Lower leg skin (tissue), 4 donors: ENCODE measurements at regions not wholly inside any gene's neighbourhood (a gene's known extent, or its start where the extent isn't known, plus 50 kb on each side); places are given as distances from the start of the nearest gene placed in this dataset.

Source experiments
- DNase-seq, 2 donors: peaks; one replicate each; pipeline ENCODE4 v3.0.0-alpha.2; 2019; ENCODE audit warnings: low spot score in 2 of 2
- H3K4me3 ChIP-seq: fragments of 200-600 bp; sonication (generic); 2 replicates; pipeline ENCODE4 v1.5.1; 2017; ENCODE audit warnings: mild to moderate bottlenecking, low read depth; ENCODE audit not compliant: poor library complexity, severe bottlenecking
- CTCF ChIP-seq, 3 donors: fragments of 450-650 bp; IDR thresholded peaks; one replicate each; pipeline ENCODE4 v1.5.1; 2016; ENCODE audit warnings: antibody characterized with exemption in 3 of 3, mild to moderate bottlenecking in 3 of 3, moderate library complexity in 2 of 3
- POLR2A ChIP-seq, 2 donors: fragments of 450-650 bp; IDR thresholded peaks; one replicate each; pipeline ENCODE4 v1.6.1; 2016 to 2017; ENCODE audit warnings: antibody characterized with exemption in 2 of 2, mild to moderate bottlenecking in 1 of 2, moderate library complexity in 1 of 2
- WGBS, 2 donors: methylation state at CpG; one replicate each; pipeline ENCODE4 v1.1.5; 2018; 5-methylcytosine and 5-hydroxymethylcytosine counted together
- intact Hi-C: fragments of 100-400 bp; cut with DNase I; formaldehyde crosslinking; loops from one replicate; pipeline ENCODE4 v1.15.0; 2023; ENCODE audit warnings: low total_unique reads

GRCh38 chr4:14903321-14903720, 99.0 kb upstream of the CPEB2 start:
- TF ChIP-seq POLR2A (IDR thresholded peaks at IDR 0.05): no peak
- no peak for TF ChIP-seq CTCF (IDR thresholded peaks at IDR 0.05)
- intact Hi-C loops: no loop called here
- DNase-seq: no peak
- H3K4me3 ChIP-seq: no peak overlapping the region
- WGBS, 2 donors: 83 to 93% methylated on average over 2 of the region's 2 CpGs

GRCh38 chr4:14906805-14907204, 95.5 kb upstream of the CPEB2 start:
- no peak for DNase-seq
- intact Hi-C loops: no loop called here
- TF ChIP-seq CTCF (IDR thresholded peaks at IDR 0.05) (no peak), POLR2A (IDR thresholded peaks at IDR 0.05) (no peak)
- no peak overlapping the region for H3K4me3 ChIP-seq

- WGBS, 2 donors: 55 to 60% methylated on average over 3 of the region's 3 CpGs
- no peak for TF ChIP-seq POLR2A (IDR thresholded peaks at IDR 0.05)
- no peak for TF ChIP-seq CTCF (IDR thresholded peaks at IDR 0.05)
- DNase-seq: no peak
- intact Hi-C loops: no loop called here
- H3K4me3 ChIP-seq: no peak overlapping the region
Observed at GRCh38 chr4:14908635-14909034, 93.6 kb upstream of the CPEB2 start.

GRCh38 chr4:14910411-14910810, 91.9 kb upstream of the CPEB2 start:
- intact Hi-C loops: no loop called here
- no peak for DNase-seq
- 79 to 82% methylated on average over 5 of the region's 5 CpGs for WGBS, 2 donors

GRCh38 chr4:14912426-14912825, 89.9 kb upstream of the CPEB2 start:
- WGBS, 2 donors: 74 to 78% methylated on average over 2 of the region's 2 CpGs
- no peak for TF ChIP-seq CTCF (IDR thresholded peaks at IDR 0.05)
- no peak for TF ChIP-seq POLR2A (IDR thresholded peaks at IDR 0.05)
- DNase-seq: no peak
- intact Hi-C loops: no loop called here
- H3K4me3 ChIP-seq: no peak overlapping the region

More at GRCh38 chr4:14910411-14910810, 91.9 kb upstream of the CPEB2 start:
- H3K4me3 ChIP-seq: no peak overlapping the region
- TF ChIP-seq POLR2A (IDR thresholded peaks at IDR 0.05): no peak
- TF ChIP-seq CTCF (IDR thresholded peaks at IDR 0.05): no peak

- WGBS, 2 donors: 61 to 71% methylated on average over 2 of the region's 2 CpGs
- intact Hi-C loops: no loop called here
- TF ChIP-seq POLR2A (IDR thresholded peaks at IDR 0.05) (no peak), CTCF (IDR thresholded peaks at IDR 0.05) (no peak)
Observed at GRCh38 chr4:14915018-14915417, 87.3 kb upstream of the CPEB2 start.

More at GRCh38 chr4:14915018-14915417, 87.3 kb upstream of the CPEB2 start:
- no peak for DNase-seq
- H3K4me3 ChIP-seq: no peak overlapping the region
